NT2/D1 (cell line): ENCODE measurements at regions not wholly inside any gene's neighbourhood (a gene's known extent, or its start where the extent isn't known, plus 50 kb on each side); places are given as distances from the start of the nearest gene placed in this dataset.
A peak's percentile ranks its signal among the peaks of the same experiment; 100 is the strongest.

Experiments
- DNase-seq: peaks from one replicate; pipeline ENCODE4 v3.0.0-alpha.2; 2011; ENCODE audit warnings: low read depth, low spot score
- H3K27me3 ChIP-seq: 2 replicates; pipeline ENCODE4 v1.6.0; 2011; ENCODE audit warnings: mild to moderate bottlenecking; ENCODE audit not compliant: insufficient read length, insufficient read depth
- H3K36me3 ChIP-seq: 2 replicates; pipeline ENCODE4 v1.6.1; 2011; ENCODE audit warnings: mild to moderate bottlenecking, low read length, mixed read lengths; ENCODE audit not compliant: insufficient read depth, insufficient read length
- H3K4me1 ChIP-seq: 2 replicates; pipeline ENCODE4 v1.5.1; 2011; ENCODE audit not compliant: insufficient read depth, insufficient read length
- H3K4me3 ChIP-seq: 2 replicates; pipeline ENCODE4 v1.5.1; 2011; ENCODE audit warnings: low read depth; ENCODE audit not compliant: insufficient read length
- H3K9ac ChIP-seq: 2 replicates; pipeline ENCODE4 v1.6.0; 2011; ENCODE audit warnings: low read depth; ENCODE audit not compliant: insufficient read length
- H3K9me3 ChIP-seq: 2 replicates; pipeline ENCODE4 v1.5.1; 2011; ENCODE audit warnings: mild to moderate bottlenecking, low read length; ENCODE audit not compliant: insufficient read depth
- SUZ12 ChIP-seq: IDR thresholded peaks from 2 replicates; pipeline ENCODE4 v1.6.1; 2011; ENCODE audit not compliant: insufficient read length, insufficient read depth; ENCODE audit errors: extremely low read depth
- YY1 ChIP-seq: IDR thresholded peaks from 2 replicates; pipeline ENCODE4 v1.6.1; 2011; ENCODE audit not compliant: insufficient read length, insufficient read depth
- ZNF274 ChIP-seq: IDR thresholded peaks from 2 replicates; pipeline ENCODE4 v1.6.1; 2011; ENCODE audit warnings: mild to moderate bottlenecking, low read depth, low read length

GRCh38 chr1:98221923-98222322 is 301.1 kb upstream of the DPYD start:
- Histone ChIP-seq H3K9me3 (no peaks in the 10 kb centered on the region), H3K4me1 (no peaks in the 10 kb centered on the region), H3K27me3 (no peaks in the 10 kb centered on the region), H3K9ac (no peak overlapping the region), H3K4me3 (no peak overlapping the region), H3K36me3 (no peaks in the 10 kb centered on the region)
- no peak for DNase-seq
- no peak for TF ChIP-seq ZNF274
- TF ChIP-seq SUZ12, result no peak
- no peak for TF ChIP-seq YY1

- H3K36me3 ChIP-seq, result no peaks in the 10 kb centered on the region
- no peak overlapping the region for H3K9ac ChIP-seq
- TF ChIP-seq SUZ12 (no peak), ZNF274 (no peak), YY1 (no peak)
- DNase-seq, result no peak
- H3K4me1 ChIP-seq, result no peaks in the 10 kb centered on the region
- no peak overlapping the region for H3K4me3 ChIP-seq
- H3K27me3 ChIP-seq, result no peaks in the 10 kb centered on the region
- no peaks in the 10 kb centered on the region for H3K9me3 ChIP-seq
These were observed 296.8 kb upstream of the DPYD start for GRCh38 chr1:98217601-98218000.

- no peak for DNase-seq
- no peaks in the 10 kb centered on the region for H3K27me3 ChIP-seq
- H3K4me3 ChIP-seq, result no peak overlapping the region
- no peaks in the 10 kb centered on the region for H3K9me3 ChIP-seq
- no peaks in the 10 kb centered on the region for H3K36me3 ChIP-seq
- TF ChIP-seq ZNF274 (no peak), YY1 (no peak), SUZ12 (no peak)
- H3K9ac ChIP-seq, result no peak overlapping the region
- H3K4me1 ChIP-seq, result no peaks in the 10 kb centered on the region
These were observed 295.5 kb upstream of the DPYD start for GRCh38 chr1:98216304-98216703.

- H3K4me1 ChIP-seq, result no peaks in the 10 kb centered on the region
- no peak overlapping the region for H3K9ac ChIP-seq
- TF ChIP-seq YY1 (no peak), ZNF274 (no peak), SUZ12 (no peak)
- H3K36me3 ChIP-seq, result no peaks in the 10 kb centered on the region
- no peak overlapping the region for H3K4me3 ChIP-seq
- peaks cover 16% of the 10 kb centered on the region for H3K9me3 ChIP-seq
- H3K27me3 ChIP-seq, result peaks cover 9% of the 10 kb centered on the region
- DNase-seq, result no peak
These were observed 290.5 kb upstream of the DPYD start for GRCh38 chr1:98211271-98211845.

GRCh38 chr1:98210563-98210962 is 289.7 kb upstream of the DPYD start:
- Histone ChIP-seq H3K4me1 (no peaks in the 10 kb centered on the region), H3K27me3 (peaks cover 11% of the 10 kb centered on the region), H3K9ac (no peak overlapping the region), H3K4me3 (no peak overlapping the region), H3K9me3 (peaks cover 23% of the 10 kb centered on the region), H3K36me3 (no peaks in the 10 kb centered on the region)
- TF ChIP-seq YY1, result no peak
- no peak for TF ChIP-seq ZNF274
- no peak for TF ChIP-seq SUZ12
- no peak for DNase-seq

GRCh38 chr1:98210064-98210463 is 289.2 kb upstream of the DPYD start:
- peaks cover 11% of the 10 kb centered on the region for H3K27me3 ChIP-seq
- H3K4me1 ChIP-seq, result no peaks in the 10 kb centered on the region
- peaks cover 28% of the 10 kb centered on the region for H3K9me3 ChIP-seq
- no peak overlapping the region for H3K9ac ChIP-seq
- no peak for DNase-seq
- no peak overlapping the region for H3K4me3 ChIP-seq
- H3K36me3 ChIP-seq, result no peaks in the 10 kb centered on the region
- no peak for TF ChIP-seq ZNF274
- no peak for TF ChIP-seq SUZ12
- no peak for TF ChIP-seq YY1

GRCh38 chr1:98205291-98206017 is 284.6 kb upstream of the DPYD start:
- Histone ChIP-seq H3K4me3 (no peak overlapping the region), H3K27me3 (peaks cover 35% of the 10 kb centered on the region), H3K9ac (no peak overlapping the region), H3K4me1 (no peaks in the 10 kb centered on the region), H3K36me3 (no peaks in the 10 kb centered on the region), H3K9me3 (peaks cover 50% of the 10 kb centered on the region)
- peak; percentile 84 for DNase-seq
- TF ChIP-seq ZNF274 (no peak), YY1 (no peak), SUZ12 (no peak)

- Histone ChIP-seq H3K9me3 (peaks cover 50% of the 10 kb centered on the region), H3K4me3 (no peak overlapping the region), H3K4me1 (no peaks in the 10 kb centered on the region), H3K9ac (no peak overlapping the region), H3K36me3 (no peaks in the 10 kb centered on the region), H3K27me3 (peaks cover 35% of the 10 kb centered on the region)
- no peak for DNase-seq
- TF ChIP-seq YY1 (no peak), SUZ12 (no peak), ZNF274 (no peak)
These were observed 282.6 kb upstream of the DPYD start for GRCh38 chr1:98203466-98203865.
